ENCODE measurements at regions not wholly inside any gene's neighbourhood (a gene's known extent, or its start where the extent isn't known, plus 50 kb on each side); places are given as distances from the start of the nearest gene placed in this dataset.
"Not testable (repeated sequence)": the region's sequence is repeated elsewhere in the genome, so short reads cannot be mapped to it uniquely, and the experiment has no call there.

DNA sequence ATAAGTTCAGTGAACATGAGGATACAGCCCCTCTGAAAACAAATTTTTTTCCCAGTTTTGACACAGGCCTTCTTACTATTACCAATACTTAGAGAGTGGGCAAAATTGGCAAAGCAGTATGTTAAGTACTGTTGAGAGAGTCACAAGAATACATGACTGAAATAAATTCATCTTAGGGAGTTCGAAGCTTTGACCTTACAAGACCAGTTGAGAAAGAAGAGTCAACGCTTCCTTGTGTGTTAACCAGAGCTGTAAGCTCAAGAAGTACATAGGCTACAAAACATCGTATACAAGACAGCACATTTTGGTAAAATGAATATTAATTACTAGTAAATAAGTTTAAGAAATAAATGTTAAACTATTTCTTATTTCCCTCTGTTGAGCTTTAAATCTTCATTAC lies 164.4 kb upstream of the RORA start:
- no peak for ATAC-seq

DNA sequence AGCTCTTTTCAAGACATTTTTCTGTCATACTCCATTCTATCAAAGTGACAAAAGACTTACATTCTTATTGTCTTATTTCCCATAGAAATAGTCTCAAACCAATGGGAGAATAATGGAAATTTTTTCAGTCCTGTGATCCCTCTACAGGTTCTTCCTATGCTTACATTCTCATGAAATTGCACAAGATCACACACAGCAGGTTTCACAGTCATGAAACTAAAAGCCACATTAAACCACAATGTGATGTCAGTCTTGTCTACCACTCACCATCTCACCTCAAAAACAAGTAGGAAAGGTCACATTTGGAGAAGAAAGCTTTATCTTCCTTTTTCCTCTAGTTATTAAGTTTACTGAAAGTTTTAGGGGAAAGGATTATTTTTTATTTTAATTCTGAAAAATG lies 161.0 kb upstream of the RORA start:
- ATAC-seq = no peak

DNA sequence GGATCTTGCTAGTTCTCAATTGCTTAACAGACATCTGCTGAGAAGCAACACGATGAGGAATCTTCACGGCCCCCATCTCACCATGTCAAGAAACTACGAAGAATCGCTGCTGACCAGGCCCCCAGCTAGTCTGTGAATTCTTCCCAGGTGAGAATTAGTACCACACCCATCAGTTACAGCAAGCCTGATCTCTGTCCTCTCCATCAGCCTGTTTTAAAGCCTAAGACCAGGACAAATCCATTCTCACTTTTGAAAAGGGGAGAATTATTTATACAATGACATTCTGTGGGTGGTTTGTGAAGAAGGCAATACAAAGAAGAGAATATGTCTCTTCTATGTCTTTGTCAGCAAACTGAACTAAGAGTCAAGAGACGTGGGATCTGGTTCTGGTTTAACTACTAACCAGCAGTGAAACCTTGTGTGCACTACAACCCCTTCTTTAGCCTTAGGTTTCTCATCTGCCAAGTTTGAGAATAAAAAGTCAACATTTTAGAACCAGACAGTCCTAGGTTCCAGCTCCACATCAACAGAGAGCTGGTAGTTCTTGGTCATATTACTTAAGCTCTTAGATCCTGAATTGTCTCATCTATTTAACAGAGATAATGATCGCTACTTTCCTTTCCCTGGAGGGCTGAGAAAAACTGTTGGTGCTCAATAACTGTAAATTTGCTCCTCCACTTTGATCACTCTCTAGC lies 160.4 kb upstream of the RORA start:
- no peak for ATAC-seq

DNA sequence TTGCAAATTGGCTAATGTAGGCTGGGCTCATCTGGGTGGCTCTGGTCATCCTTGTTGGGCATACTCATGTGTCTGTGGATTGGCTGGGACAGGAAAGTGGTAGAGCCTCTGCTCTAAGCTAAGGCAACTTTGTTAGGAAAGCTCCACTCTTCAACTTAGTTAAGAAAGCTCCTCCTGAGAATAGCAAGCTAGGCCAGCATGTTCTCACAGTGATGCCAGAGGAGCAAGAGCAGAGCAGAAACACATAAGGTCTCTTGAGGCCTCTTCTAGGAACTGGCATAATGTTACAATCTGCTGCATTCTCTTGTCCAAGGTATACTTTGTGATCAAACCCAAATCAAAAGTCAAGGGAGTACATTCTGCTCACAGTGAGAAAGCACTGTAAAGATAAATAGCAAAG lies 158.6 kb upstream of the RORA start:
- ATAC-seq = no peak

DNA sequence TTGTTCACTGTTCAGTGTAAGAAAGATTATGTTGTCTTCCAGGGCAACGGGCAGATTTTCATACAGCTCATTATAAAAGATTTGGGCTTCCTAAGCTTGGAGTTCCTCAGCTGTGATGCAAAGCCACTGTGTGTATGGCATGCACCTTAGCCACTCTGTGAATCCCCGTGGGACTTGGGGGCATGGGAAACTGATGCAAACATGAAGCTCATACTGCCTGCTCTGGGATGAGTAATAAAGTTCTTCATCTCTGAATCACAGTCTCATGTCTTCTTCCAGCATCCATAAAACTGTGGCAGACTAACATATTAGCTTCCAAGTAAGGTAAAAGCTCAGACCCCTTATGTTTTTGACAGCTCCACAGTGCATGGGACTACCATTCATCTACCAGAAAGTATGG lies 154.3 kb upstream of the RORA start:
- no peak for ATAC-seq

DNA sequence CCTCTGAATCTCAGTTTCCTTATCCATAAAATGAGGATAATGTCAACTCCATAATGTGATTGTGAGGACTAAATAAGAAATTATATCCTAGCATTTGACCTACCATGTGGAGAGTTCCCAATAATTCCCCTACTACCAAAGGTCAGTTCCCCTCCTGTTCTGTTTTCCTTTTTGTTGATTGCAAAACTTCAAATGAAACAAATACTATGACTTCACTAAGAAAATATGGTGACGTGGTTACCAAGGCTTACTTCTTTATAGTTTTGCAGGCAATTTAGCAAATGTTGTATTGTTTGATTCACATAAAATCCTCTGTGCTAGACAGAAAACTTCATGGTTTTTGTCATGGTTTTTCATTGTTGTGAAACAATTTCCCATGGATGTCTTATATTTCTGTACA lies 153.8 kb upstream of the RORA start:
- no peak for ATAC-seq

DNA sequence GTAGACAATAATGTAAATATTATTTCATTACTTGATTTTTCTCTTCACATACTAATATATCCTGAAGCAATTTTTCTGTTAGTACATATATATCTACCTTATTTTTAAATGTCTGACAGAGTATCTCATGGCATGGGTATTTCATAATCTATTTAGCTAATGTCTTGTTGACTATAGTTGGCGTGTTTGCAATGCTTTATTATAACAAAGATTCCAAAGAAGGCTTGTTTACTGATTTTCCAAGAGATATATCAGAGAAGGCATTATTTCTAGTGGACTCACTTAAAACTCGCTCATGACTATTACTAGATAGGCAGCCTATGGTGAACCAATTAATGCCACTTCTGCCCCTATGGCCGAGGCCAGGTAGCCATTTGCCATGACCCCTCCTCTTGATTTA lies 152.4 kb upstream of the RORA start:
- no peak for ATAC-seq

DNA sequence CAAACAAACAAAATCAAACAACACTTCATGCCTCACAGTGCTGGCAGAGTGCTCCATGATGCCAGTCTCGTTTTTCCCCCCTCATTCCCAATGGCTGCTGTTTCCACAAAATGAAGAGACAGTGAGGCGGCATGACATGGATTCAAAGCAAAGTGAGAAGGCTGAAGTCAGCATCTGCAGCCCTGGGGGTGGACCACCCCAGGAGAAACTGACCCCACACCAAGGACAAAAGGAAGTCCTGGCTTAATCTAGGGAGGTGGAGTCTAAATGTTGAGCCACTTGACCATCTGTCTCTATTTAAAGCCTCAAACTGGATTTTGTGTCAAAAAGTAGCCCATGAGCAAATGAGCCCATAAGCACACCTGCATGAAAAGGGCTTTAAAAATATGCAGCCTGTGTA lies 151.2 kb upstream of the RORA start:
- no peak for ATAC-seq

DNA sequence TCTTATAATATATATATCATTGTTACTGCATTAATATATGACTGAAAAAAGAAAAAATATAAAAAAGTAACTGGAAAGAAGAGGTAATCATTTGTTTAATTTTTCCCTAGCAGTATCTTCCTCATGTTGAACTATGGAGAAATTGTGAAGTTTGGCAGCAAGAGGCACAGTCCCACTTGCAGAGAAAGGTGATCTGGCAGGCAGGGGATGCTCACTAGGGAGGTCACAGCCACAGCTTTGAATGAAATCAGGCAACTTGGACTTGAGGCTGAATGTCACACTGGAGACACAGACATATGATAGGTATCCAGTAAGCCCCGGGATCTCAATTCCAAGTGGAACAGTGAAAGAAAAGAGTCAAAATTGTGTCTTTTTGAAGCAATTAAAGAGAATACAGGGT lies 149.9 kb upstream of the RORA start:
- ATAC-seq = no peak

DNA sequence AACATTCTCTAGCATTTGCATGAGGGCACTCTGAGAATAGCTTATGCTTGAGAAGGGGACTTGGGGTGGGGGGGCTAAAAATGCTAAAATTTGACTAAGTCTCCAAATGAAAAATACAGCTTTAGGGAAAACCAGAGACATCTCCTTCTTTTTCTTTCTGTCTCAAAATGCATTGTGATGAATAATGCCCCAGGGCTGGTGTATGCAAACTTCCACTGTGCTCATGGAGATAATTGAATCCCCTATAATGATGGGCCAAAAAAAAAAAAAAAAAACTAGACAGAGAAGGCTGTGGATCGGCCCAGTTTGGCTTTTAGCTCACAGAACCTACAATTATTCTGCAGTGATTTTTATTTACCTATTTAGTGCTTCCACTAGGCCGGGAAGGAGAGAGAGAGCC lies 147.9 kb upstream of the RORA start:
- ATAC-seq = no peak

DNA sequence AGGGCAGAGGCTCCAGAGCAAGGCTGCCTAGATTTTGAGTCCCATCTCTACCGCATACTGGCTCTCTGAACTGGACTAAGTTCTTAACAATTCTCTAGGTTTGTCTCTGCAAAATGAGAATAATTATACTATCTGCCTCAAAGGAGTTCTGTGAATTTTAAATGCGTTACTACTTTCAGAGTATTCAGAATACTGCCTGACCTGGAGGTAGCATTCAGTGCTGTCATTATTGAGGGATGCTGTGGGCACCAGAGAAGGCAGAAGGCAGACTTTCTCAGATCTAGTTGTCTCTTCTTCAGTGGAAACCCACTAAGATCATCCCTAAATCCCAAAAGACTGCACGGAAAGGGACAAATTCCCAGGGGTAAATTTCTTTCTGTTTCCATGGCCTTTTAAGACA lies 147.4 kb upstream of the RORA start:
- ATAC-seq = no peak

DNA sequence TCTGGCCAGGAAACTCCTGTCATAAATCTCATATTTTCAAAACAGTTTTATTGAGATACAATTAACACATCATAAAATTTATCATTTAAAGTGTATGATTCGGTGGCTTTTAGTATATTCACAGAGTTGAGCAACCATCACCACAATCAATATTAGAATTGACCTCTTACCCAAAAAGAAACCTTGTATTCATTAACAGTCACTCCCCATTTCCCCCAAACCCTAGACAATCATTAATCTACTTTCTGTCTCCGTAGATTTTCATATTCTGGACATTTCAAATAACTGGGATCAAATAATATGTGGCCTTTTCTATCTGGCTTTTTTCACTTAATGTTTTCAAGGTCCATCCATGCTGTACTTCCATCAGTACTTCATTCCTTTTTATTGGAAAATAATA lies 145.7 kb upstream of the RORA start:
- ATAC-seq = no peak

DNA sequence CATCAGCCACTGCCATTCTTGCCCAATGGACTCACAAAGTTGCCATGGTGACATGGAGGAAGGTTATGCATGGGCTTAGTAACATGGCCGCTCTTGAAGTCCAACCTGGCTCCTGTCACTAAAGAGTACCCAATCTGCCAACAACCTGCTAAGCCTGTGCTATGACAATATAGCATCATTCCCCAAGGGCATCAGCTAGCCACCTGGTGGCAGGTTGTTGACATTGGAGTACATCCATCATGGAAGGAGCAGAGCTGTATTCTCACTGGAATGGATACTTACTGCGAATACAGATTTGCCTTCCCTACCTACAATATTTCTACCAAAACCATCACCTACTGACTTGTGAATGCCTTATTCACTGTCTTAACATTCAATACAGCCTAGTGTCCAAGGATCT lies 138.9 kb upstream of the RORA start:
- peak; percentile 31 for ATAC-seq

DNA sequence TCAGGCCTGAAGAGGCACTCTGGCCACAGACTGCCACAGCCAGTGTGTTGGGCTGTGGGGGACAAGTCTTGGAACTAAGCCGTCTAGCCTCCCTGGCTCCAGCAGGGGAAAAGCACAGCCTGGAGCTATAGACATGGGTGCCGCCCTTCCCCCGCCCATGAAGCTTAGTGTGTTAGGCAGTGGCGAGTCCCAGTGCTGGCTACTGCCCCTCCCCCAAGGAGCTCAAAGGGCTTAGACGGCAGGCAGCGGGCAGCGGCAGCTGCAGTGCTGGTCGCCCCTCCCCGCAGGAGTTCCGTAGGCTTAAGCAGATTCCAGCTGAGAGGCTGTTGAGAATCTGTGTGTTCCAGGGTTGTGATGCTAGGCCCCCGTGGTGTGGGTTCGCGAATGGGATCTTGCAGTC lies 135.8 kb upstream of the RORA start:
- ATAC-seq = no peak

DNA sequence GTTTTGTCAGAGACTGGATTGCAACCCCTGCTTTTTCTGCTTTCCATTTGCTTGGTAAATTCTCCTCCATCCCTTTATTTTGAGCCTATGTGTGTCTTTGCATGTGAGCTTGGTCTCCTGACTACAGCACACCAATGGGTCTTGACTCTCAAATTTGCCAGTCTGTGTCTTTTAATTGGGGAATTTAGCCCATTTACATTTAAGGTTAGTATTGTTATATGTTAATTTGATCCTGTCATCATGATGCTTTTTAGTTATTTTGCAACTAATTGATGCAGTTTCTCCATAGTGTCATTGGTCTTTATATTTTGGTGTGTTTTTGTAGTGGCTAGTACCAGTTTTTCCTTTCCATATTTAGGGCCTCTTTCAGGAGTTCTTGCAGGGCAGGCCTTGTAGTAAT lies 133.8 kb upstream of the RORA start:
- ATAC-seq = not testable (repeated sequence)

DNA sequence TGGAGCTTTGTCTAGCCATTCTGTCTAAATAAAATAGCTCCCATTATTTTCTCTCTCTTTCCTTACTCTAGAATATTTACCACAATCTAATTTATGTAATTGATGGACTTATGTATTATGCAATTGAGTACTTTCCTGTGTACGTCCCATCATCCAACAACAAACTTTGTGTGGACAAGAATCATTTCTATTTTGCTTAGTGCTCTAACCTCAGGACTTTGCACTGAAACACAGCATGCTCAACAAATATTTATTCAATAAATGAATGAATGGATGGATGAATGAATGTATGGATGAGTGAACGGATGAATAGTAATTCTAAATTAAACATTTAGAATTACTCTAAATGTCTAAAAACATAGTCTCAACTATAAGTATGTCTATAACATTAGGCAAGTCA lies 115.2 kb upstream of the RORA start:
- no peak for ATAC-seq

DNA sequence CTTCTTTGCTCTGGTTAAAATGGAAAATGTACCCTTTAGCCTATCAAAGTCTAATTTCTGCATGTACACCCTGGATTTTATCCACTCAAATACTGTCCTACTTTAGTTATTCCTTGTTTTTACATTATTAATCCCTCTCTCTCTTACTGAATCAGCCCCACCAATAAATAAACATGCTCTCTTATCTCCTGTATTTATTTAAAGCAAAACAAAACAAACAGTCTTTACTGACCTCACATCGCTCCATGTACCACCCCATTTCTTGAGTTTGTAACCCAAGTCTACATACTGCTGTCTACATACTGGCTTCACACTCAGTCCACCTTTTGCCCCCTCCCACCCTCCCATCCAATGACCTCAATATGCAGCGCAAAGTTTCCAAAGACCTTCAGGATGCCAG lies 113.3 kb upstream of the RORA start:
- ATAC-seq = no peak

DNA sequence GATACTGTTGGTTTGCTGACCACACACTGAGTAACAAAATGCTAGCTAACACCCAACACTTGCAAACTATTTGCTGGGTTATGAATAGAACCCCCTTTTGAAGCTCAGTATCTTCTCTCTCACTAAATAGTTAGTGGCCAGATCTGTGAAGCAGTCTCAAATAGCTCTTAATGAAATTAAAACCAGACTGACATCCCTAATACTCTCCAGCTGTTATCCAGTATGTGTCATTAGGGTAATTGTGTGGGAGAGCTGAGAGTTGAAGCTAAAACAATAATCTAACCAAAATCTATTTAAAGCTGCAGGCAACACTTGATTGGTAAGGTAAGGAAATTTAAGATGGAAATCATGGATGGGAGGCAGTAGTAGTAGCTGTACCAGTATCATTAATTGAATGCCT lies 110.4 kb upstream of the RORA start:
- ATAC-seq = no peak

DNA sequence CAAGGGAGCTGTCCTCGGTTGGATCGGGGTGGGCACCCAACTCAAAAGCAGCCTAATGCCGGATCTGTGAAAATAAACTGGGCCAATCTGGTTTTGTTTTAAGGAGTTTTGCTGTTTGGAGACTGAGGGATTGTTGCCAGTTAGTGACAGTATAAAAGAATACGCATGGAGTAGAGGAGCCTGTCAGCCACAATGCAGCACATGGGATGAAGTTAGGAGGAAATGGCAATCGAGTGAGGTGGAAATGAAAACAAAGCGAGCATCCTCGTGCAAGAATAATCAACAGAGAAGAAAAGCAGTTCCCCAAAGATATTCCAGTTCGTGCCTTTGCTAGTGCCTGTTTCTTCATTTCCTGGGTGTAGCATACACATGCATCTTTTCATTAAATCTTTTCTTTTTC lies 108.4 kb upstream of the RORA start:
- no peak for ATAC-seq

DNA sequence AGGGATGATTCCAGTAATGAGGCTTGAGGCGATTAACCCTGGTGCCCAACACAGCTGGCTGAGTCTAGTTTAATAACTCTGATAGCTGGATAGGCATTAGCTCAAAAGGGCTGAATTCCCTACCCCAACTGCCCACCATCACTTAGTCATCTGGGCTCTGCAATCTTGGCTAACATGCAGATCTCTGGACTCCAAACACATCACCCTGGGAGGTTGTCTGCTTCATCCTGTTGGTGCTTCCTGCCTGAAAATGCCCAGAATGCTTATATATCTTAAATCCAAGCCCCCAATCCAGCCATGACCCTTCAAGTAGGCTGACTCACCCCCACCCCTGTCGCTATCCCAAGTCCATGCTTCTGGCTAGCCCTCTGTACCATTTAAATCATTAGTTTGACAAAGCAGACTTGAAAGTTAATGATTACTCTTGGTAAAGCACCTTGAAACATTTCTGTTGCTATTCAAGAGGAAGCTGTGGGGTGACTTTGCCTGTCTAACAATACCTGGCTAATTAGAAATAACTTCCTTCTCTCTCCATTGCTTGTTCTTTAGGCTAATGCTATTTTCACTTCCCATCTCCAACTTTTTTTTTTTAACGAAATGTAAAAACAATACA lies 107.0 kb upstream of the RORA start:
- no peak for ATAC-seq

DNA sequence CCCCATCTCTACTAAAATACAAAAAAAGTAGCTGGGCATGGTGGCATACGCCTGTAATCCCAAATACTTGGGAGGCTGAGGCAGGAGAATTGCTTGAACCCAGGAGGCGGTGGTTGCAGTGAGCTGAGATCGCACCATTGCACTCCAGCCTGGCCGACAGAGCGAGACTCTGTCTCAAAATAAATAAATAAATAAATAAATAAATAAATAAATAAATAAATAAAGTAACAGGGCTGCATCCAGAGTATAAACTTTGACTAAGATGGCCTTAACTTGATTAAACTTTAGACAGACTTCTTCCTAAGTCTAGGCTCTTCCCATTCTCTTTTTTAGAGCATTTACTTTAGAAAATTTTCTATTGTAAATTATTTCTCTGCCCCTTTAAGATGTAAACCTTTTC lies 105.6 kb upstream of the RORA start:
- ATAC-seq = not testable (repeated sequence)

DNA sequence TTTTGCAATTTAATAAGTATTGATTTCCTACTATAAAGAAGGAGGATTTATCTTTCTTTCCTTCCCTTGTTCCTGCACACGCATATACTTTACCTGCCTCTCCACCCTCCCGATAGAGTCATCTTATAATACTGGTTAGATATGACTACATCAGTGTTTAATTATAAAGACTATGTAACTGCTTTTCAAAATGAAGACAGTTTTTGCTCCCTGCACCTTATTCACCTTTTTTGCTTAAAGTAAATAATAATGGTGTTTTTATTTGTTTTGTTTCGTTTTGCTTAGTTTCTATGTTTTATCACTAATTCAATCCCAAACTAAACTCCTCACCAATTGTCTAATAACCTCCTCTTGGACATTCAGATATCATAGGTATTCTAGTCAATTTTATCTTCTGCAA lies 101.9 kb upstream of the RORA start:
- no peak for ATAC-seq

DNA sequence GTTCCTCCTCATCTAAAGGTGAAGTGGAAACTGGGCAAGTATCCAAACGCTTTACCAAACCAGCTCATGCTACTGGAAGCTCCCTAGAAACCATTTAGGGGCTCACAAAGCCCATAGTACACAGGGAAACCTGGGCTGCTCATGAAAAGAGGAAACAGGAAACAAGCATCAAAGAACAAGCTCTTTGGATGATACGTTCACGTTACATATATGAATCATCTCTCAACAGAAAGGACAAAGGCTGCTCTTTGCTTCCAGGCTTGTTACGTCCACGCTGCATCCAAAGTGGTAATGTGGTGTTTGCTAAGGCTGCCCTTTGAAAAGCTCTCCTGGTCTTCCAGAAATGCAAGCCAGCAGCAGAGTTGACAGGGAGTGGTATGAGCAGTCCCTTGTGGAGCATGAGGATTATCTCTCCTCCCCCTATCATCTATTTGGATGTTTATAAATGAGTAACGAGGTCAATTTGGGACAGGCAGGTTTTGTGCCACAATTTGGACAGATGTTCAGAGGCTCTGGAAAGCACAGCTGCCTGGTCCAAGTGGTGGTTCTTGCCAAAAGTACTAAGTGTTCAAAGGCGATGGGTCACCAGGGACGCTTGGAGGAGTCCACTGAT lies 98.0 kb upstream of the RORA start:
- ATAC-seq = no peak

DNA sequence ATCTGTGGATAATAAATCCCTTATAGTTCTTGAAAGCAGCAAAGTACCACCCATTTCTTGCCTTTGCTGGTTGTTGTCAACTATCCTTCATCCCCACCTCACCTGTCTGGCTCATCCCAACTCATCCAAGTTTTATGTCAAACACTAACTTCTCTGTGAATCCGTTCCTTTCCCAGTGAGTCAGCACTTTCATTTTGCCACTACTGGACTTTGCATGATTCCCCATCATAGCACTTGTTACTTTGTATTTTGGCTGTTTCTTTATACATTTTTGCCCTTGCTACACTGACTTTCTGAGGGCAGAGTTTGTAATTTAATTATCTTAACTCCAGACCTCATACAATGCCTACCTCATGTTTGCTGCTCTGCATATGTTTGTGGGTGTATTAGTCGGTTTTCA lies 90.8 kb upstream of the RORA start:
- no peak for ATAC-seq
